ENCODE measurements at regions not wholly inside any gene's neighbourhood (a gene's known extent, or its start where the extent isn't known, plus 50 kb on each side); places are given as distances from the start of the nearest gene placed in this dataset.

GRCh38 chrX:43176686-43177085, 398.7 kb upstream of the PPP1R2C start:
- TF ChIP-seq SP2 (tag by site-specific recombination; IDR thresholded peaks at IDR 0.05) (no peak), WT1 (tag by site-specific recombination; IDR thresholded peaks at IDR 0.05) (no peak), PRDM1 (tag by site-specific recombination; IDR thresholded peaks at IDR 0.05) (no peak), ZNF148 (tag by site-specific recombination; IDR thresholded peaks at IDR 0.05; ENCODE audit: borderline replicate concordance) (no peak), CTCF (tag by site-specific recombination; IDR thresholded peaks at IDR 0.05) (no peak)
